ENCODE measurements at regions not wholly inside any gene's neighbourhood (a gene's known extent, or its start where the extent isn't known, plus 50 kb on each side); places are given as distances from the start of the nearest gene placed in this dataset.

DNA sequence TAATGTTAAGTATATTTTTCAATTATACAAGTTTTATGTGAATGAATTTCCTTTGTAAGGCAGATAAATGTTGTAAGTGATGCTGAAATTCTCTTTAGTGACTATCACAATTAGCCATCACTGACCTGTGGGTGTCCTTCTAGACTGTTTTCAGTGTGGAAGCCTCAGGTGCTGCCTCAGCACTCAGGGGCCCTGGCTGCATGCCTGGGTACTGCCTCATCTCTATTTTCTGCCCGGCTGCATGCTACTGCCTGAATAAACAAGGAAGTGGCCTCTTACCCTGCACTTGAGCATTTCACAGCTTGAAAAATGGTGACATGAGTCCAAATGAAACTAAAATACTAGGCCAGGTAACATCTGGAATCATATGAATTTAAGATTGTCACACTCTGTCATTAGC is 787.6 kb upstream of the SALL3 start:
- TF ChIP-seq, protein P1, sequence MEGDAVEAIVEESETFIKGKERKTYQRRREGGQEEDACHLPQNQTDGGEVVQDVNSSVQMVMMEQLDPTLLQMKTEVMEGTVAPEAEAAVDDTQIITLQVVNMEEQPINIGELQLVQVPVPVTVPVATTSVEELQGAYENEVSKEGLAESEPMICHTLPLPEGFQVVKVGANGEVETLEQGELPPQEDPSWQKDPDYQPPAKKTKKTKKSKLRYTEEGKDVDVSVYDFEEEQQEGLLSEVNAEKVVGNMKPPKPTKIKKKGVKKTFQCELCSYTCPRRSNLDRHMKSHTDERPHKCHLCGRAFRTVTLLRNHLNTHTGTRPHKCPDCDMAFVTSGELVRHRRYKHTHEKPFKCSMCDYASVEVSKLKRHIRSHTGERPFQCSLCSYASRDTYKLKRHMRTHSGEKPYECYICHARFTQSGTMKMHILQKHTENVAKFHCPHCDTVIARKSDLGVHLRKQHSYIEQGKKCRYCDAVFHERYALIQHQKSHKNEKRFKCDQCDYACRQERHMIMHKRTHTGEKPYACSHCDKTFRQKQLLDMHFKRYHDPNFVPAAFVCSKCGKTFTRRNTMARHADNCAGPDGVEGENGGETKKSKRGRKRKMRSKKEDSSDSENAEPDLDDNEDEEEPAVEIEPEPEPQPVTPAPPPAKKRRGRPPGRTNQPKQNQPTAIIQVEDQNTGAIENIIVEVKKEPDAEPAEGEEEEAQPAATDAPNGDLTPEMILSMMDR (IDR thresholded peaks at IDR 0.05; ENCODE audit: borderline replicate concordance, insufficient read depth, low read depth, low read length): no peak
- H3K4me3 ChIP-seq (ENCODE audit: low read depth, low read length): no peak overlapping the region

DNA sequence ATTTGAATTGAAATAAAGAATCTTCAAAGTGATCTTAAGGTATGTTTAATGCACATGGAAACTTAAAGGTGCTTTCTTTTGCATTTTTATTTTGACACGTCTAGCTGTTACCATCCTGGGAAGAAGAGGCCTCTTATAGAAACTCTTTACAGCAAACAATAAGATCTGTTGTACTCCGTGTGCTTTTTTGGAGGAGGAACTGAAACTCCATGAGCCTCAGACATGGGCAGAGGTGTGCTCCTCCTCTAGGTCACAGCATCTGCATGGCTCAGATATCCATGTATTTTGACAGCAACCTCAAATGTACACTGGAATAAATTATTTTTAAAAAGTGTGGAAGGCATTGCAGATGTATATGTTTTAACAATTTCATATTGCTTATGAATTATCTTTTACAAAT is 783.3 kb upstream of the SALL3 start:
- H3K4me3 ChIP-seq (ENCODE audit: low read depth, low read length): no peak overlapping the region
- TF ChIP-seq, protein P1 (IDR thresholded peaks at IDR 0.05; ENCODE audit: borderline replicate concordance, insufficient read depth, low read depth, low read length): no peak

DNA sequence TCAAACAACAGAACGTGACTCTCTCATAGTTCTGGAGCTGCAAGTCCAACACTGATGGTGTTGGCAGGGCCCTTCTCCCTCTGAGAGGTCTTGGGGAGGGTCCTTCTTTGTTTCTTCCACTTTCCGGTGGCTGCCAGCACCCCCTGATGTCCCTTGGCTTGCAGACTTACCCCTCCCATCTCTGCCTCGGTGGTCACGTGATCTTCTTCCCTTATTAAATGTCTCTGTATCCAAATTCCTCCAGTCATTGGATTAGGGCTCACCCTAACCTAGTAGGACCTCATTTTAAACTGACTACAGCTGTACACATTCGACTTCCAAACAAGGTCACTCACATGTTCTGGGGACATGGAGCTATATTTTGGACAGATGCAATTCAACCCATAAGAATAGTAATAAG is 780.6 kb upstream of the SALL3 start:
- H3K4me3 ChIP-seq (ENCODE audit: low read depth, low read length): no peak overlapping the region
- TF ChIP-seq, protein P1 (IDR thresholded peaks at IDR 0.05; ENCODE audit: borderline replicate concordance, insufficient read depth, low read depth, low read length): no peak

DNA sequence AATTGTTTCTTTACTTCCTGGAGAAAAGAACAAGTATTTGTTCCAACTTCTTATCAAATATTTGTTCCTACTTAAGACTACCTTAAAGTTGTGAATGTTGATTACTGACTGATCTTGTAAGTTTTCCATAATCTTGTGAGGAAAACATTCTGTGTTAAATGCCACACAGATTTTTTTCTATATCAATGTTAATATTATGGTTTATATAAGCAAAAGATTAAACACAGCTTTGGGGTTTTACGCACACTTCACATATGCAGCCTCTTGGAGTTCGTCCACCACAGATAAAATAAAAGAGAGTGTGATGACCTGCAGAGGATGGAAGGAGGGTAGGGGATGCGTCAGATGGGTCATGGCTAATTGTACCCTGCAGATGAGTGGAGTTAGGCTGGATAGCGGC is 780.0 kb upstream of the SALL3 start:
- H3K4me3 ChIP-seq (ENCODE audit: low read depth, low read length): no peak overlapping the region
- TF ChIP-seq, protein P1 (IDR thresholded peaks at IDR 0.05; ENCODE audit: borderline replicate concordance, insufficient read depth, low read depth, low read length): no peak

DNA sequence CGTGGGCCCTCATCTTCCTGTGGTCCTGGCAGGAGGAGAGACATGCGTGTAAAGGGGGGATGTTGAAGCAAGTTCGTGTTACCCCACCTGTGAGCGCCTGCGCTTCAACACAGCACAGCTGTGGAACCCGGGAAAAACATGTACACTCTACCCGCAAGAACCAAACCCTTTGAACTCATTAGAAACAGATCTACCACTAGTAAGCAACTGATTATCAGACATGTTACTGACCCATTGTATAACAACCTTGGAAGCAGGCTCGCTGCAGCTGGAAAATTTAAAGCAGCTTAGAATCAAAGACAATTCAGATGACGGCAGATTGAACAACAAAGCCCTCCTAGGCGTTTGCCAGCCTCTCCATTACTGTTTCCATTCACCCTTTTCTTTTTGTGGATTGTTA is 771.7 kb upstream of the SALL3 start:
- TF ChIP-seq, protein P1 (IDR thresholded peaks at IDR 0.05; ENCODE audit: borderline replicate concordance, insufficient read depth, low read depth, low read length): no peak
- no peak overlapping the region for H3K4me3 ChIP-seq (ENCODE audit: low read depth, low read length)

DNA sequence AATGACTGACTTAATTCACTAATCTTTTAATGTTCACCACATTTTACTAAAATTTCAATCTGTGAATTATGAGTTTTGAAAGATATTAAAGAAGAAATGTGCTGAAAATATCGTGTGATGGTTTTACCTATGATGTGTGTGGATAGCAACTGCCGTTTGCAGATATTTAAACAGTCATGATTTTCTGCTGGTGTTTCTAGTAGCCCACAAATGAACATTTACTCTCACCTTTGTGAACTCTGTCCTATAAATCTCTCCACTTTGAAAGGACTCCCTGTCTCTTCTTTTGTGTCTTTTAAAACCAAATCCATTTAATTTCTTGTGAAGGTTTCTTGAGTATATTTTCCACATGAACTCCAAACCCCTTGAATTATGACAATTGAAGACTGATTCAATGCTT is 771.2 kb upstream of the SALL3 start:
- TF ChIP-seq, protein P1 (IDR thresholded peaks at IDR 0.05; ENCODE audit: borderline replicate concordance, insufficient read depth, low read depth, low read length): no peak
- no peak overlapping the region for H3K4me3 ChIP-seq (ENCODE audit: low read depth, low read length)

DNA sequence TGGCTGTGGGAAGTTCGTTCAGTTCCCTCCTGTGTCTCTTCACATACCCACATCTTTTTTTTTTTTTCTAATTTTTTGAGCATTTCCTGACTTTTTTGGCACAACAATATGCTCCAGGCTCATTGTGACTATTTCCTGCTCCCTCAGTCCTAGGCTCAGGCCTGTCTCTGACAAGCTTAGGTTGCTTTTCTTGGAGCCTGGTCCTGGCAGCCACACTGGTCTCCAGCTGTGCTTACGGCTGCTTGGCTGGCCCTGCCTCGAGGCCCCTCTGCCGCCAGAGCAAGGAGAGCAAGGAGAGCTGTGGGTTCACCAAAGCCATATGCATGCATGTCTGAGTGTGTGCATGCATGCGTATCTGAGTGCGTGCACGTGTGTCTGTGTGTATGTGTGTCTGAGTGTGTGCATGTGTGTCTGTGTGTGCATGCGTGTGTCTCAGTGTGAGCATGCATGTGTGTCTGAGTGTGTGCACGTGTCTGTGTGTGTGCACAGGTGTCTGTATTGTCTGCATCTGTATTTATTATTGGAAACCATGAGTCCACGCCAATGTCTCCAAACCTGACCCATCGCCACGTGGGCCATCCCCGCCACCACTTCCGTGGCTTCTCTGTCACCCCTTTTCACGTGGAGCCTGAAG is 766.1 kb upstream of the SALL3 start:
- TF ChIP-seq, protein P1 (IDR thresholded peaks at IDR 0.05; ENCODE audit: borderline replicate concordance, insufficient read depth, low read depth, low read length): no peak

More for the DNA sequence above, 766.1 kb upstream of the SALL3 start:
- no peak overlapping the region for H3K4me3 ChIP-seq (ENCODE audit: low read depth, low read length)
